HepG2 (cell line): ENCODE measurements at regions not wholly inside any gene's neighbourhood (a gene's known extent, or its start where the extent isn't known, plus 50 kb on each side); places are given as distances from the start of the nearest gene placed in this dataset.

Experiments
- ATAC-seq: fragments of 200-7000 bp; cut with Tn5 transposase; 3 replicates; pipeline ENCODE4 v1.9.1; 2020; ENCODE audit warnings: mild to moderate bottlenecking, moderate library complexity
- BruUV-seq: library from RNA; stranded (reverse); fragments of 400-500 nt; replicated peaks from 2 replicates; lab custom pipeline; 2021; lab: Mats Ljungman, UMichigan
- CTCF ChIA-PET: fragments of 300-600 bp; formaldehyde crosslinking; extraction: SDS; loops from one replicate; lab custom pipeline; 2021; ENCODE audit warnings: low total read pairs, inconsistent platforms, low intra/inter-chr PET ratio; lab: Yijun Ruan, JAX
- POLR2A ChIA-PET: fragments of 350-600 bp; sonication (Branson Sonifier 250); formaldehyde crosslinking; loops from one replicate; lab custom pipeline; 2020; ENCODE audit warnings: antibody characterized with exemption, inconsistent platforms; lab: Yijun Ruan, JAX
- DNase-seq: peaks from one replicate; pipeline ENCODE4 v3.0.0-alpha.2; 2015; ENCODE audit warnings: low spot score
- FAIRE-seq: peaks from 3 replicates; lab custom pipeline; 2011; peaks lifted over from hg19 to GRCh38; lab: Jason Lieb, UNC
- H2AFZ ChIP-seq: one replicate; pipeline ENCODE4 v1.6.1; 2011; ENCODE audit warnings: low read length, inconsistent platforms
- H3K27ac ChIP-seq: fragments of 300-600 bp; 3 replicates; pipeline ENCODE4 v1.8.0; 2011; ENCODE audit warnings: mixed run types, mild to moderate bottlenecking, mixed read lengths, low read length, inconsistent platforms; ENCODE audit not compliant: insufficient read depth; ENCODE audit errors: extremely low read length
- H3K27me3 ChIP-seq, 2 experiments: fragments of 200-600 bp in 1 of 2; 2 replicates in 1 of 2; 3 replicates in 1 of 2; pipeline versions ENCODE4 v1.6.0 to v1.8.0; 2011; ENCODE audit warnings: low read length in 2 of 2, mild to moderate bottlenecking in 2 of 2, moderate library complexity in 2 of 2, inconsistent platforms in 1 of 2; ENCODE audit not compliant: insufficient read depth in 2 of 2, control insufficient read depth in 1 of 2
- H3K36me3 ChIP-seq, 2 experiments: fragments of 200-600 bp in 1 of 2; replicated peaks in 1 of 2; 2 replicates in 1 of 2; 3 replicates in 1 of 2; pipeline versions ENCODE4 v1.5.1 to v1.8.0; 2011; ENCODE audit warnings: low read length in 2 of 2, inconsistent platforms in 1 of 2; ENCODE audit not compliant: insufficient read depth in 2 of 2, control insufficient read depth in 1 of 2
- H3K4me1 ChIP-seq: 2 replicates; pipeline ENCODE4 v1.5.1; 2012; ENCODE audit warnings: low read length, inconsistent platforms; ENCODE audit not compliant: insufficient read depth
- H3K4me2 ChIP-seq: 2 replicates; pipeline ENCODE4 v1.6.0; 2011; ENCODE audit warnings: low read depth, low read length, inconsistent platforms
- H3K4me3 ChIP-seq, 3 experiments: fragments of 200-600 bp in 1 of 3; sonication (generic), shearing (Covaris generic) in 1 of 3; replicated peaks in 1 of 3; 2 replicates each; pipeline ENCODE4 v1.5.1; 2011 to 2016; ENCODE audit warnings: low read length in 3 of 3, inconsistent platforms in 2 of 3, low read depth in 2 of 3, mild to moderate bottlenecking in 2 of 3, control low read depth in 1 of 3, mixed read lengths in 1 of 3; ENCODE audit not compliant: insufficient read depth in 1 of 3
- H3K79me2 ChIP-seq: one replicate; pipeline ENCODE4 v1.6.1; 2011; ENCODE audit warnings: low read length, inconsistent platforms; ENCODE audit not compliant: insufficient read depth
- H3K9ac ChIP-seq: 2 replicates; pipeline ENCODE4 v1.6.0; 2011; ENCODE audit warnings: mild to moderate bottlenecking, low read depth, low read length, inconsistent platforms; ENCODE audit not compliant: insufficient read depth
- H3K9me3 ChIP-seq: 2 replicates; pipeline ENCODE4 v1.5.1; 2012; ENCODE audit warnings: mild to moderate bottlenecking, low read length
- H4K20me1 ChIP-seq: 2 replicates; pipeline ENCODE4 v1.6.0; 2011; ENCODE audit warnings: inconsistent platforms, mild to moderate bottlenecking, low read length, moderate library complexity; ENCODE audit not compliant: insufficient read depth
- CBX5 ChIP-seq: sonication (generic); formaldehyde crosslinking; IDR thresholded peaks from 2 replicates; pipeline ENCODE4 v1.4.0; 2020; ENCODE audit warnings: missing genetic modification reagents, borderline replicate concordance
- EHMT2 ChIP-seq: fragments of 200-600 bp; sonication (generic); IDR thresholded peaks from 2 replicates; pipeline ENCODE4 v1.7.0; 2017; ENCODE audit warnings: antibody characterized with exemption, low read depth, low read length, borderline replicate concordance
- ETV6 ChIP-seq: sonication (generic); formaldehyde crosslinking; conservative IDR thresholded peaks from 2 replicates; pipeline ENCODE4 v1.4.0; 2020; ENCODE audit warnings: missing genetic modification reagents
- LCORL ChIP-seq, 2 experiments: fragments of 450-650 bp in 1 of 2; sonication (generic) in 1 of 2; formaldehyde crosslinking in 1 of 2; IDR thresholded peaks; 2 replicates each; pipeline versions ENCODE4 v1.5.0 to v1.6.1; 2017 to 2020; ENCODE audit warnings: antibody characterized with exemption in 1 of 2, missing genetic modification reagents in 1 of 2
- NFRKB ChIP-seq: fragments of 450-650 bp; IDR thresholded peaks from 2 replicates; pipeline ENCODE4 v1.6.1; 2017
- ZC3H13 ChIP-seq: sonication (generic); formaldehyde crosslinking; IDR thresholded peaks from 2 replicates; pipeline ENCODE4 v1.8.1; 2023; ENCODE audit warnings: mild to moderate bottlenecking, missing genetic modification reagents, moderate library complexity
- WGBS: methylation state at CpG from one replicate; pipeline ENCODE4 v1.1.6; 2017; ENCODE audit warnings: low lambda C conversion rate; 5-methylcytosine and 5-hydroxymethylcytosine counted together
- in situ Hi-C: cut with HindIII; loops from 2 replicates; pipeline ENCODE4 v1.10.0; 2017; ENCODE audit warnings: low pct_unique_long_range_greater_than_20kb; ENCODE audit not compliant: extremely low pct_ligation_motif_present
- intact Hi-C: fragments of 100-400 bp; cut with micrococcal nuclease; formaldehyde crosslinking; loops from one replicate; pipeline ENCODE4 v1.10.0; 2022; ENCODE audit not compliant: unreplicated experiment
- TF ChIP-seq, protein P1 (sequence below), 2 experiments: fragments of 450-650 bp in 1 of 2; sonication (generic) in 1 of 2; formaldehyde crosslinking in 1 of 2; IDR thresholded peaks; 2 replicates each; pipeline versions ENCODE4 v1.6.1 to v1.8.0; 2016 to 2022; ENCODE audit warnings: antibody characterized with exemption in 1 of 2, mild to moderate bottlenecking in 1 of 2, missing genetic modification reagents in 1 of 2
- TF ChIP-seq, protein P2 (sequence below): sonication (generic); formaldehyde crosslinking; IDR thresholded peaks from 2 replicates; pipeline ENCODE4 v1.5.1; 2020; ENCODE audit warnings: mild to moderate bottlenecking, missing genetic modification reagents, borderline replicate concordance
- TF ChIP-seq, protein P3 (sequence below), 2 experiments: fragments of 450-650 bp in 1 of 2; sonication (generic) in 1 of 2; formaldehyde crosslinking; IDR thresholded peaks; 2 replicates each; pipeline versions ENCODE4 v1.5.0 to v1.8.0; 2020 to 2022; ENCODE audit warnings: mild to moderate bottlenecking in 1 of 2, missing genetic modification reagents in 1 of 2

DNA sequence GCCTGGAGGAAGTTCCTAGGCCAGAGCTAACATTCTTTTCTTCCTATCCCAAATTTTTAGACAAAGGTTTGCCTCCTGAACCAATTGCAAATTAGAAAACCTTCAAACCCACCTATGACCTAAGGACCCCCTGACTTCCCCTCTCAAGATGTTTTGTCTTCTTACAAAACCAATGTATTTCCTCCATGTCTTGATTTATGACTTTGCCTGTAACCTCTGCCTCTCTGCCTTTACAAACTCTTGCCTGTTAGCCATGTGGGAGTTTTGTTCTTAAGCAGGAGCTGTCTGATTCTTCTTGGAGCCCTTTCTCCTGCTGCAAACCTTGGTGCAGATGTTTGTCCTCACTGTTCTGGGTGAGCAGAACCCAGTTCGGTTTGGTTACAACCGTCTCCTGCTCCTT lies 222.3 kb upstream of the BOD1L1 start:
- no TSS peak for BruUV-seq
- Histone ChIP-seq H4K20me1 (no peaks in the 10 kb centered on the region), H3K4me1 (no peaks in the 10 kb centered on the region), H3K27me3 (no peaks in the 10 kb centered on the region), H3K79me2 (no peaks in the 10 kb centered on the region), H3K9ac (no peak overlapping the region), H2AFZ (no peak overlapping the region), H3K9me3 (peaks cover 60% of the 10 kb centered on the region), H3K27ac (no peak overlapping the region), H3K4me3 (no peak overlapping the region), H3K36me3 (no peaks in the 10 kb centered on the region), H3K4me2 (no peak overlapping the region)
- intact Hi-C loops: no loop called here
- no peak for DNase-seq
- 37% methylated on average over 2 of the region's 2 CpGs for WGBS
- no peak for FAIRE-seq
- in situ Hi-C loops: no loop called here
- ChIA-PET POLR2A (no interaction called here), CTCF (no interaction called here)
- no peak for ATAC-seq
- TF ChIP-seq EHMT2 (no peak), CBX5 (no peak), NFRKB (no peak), ZC3H13 (no peak), LCORL (IDR thresholded peaks at IDR 0.05) (no peak), LCORL (CRISPR knock-in tag; IDR thresholded peaks at IDR 0.05) (no peak), ETV6 (CRISPR knock-in tag) (no peak)
- TF ChIP-seq, protein P1, sequence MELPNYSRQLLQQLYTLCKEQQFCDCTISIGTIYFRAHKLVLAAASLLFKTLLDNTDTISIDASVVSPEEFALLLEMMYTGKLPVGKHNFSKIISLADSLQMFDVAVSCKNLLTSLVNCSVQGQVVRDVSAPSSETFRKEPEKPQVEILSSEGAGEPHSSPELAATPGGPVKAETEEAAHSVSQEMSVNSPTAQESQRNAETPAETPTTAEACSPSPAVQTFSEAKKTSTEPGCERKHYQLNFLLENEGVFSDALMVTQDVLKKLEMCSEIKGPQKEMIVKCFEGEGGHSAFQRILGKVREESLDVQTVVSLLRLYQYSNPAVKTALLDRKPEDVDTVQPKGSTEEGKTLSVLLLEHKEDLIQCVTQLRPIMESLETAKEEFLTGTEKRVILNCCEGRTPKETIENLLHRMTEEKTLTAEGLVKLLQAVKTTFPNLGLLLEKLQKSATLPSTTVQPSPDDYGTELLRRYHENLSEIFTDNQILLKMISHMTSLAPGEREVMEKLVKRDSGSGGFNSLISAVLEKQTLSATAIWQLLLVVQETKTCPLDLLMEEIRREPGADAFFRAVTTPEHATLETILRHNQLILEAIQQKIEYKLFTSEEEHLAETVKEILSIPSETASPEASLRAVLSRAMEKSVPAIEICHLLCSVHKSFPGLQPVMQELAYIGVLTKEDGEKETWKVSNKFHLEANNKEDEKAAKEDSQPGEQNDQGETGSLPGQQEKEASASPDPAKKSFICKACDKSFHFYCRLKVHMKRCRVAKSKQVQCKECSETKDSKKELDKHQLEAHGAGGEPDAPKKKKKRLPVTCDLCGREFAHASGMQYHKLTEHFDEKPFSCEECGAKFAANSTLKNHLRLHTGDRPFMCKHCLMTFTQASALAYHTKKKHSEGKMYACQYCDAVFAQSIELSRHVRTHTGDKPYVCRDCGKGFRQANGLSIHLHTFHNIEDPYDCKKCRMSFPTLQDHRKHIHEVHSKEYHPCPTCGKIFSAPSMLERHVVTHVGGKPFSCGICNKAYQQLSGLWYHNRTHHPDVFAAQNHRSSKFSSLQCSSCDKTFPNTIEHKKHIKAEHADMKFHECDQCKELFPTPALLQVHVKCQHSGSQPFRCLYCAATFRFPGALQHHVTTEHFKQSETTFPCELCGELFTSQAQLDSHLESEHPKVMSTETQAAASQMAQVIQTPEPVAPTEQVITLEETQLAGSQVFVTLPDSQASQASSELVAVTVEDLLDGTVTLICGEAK (IDR thresholded peaks at IDR 0.05): no peak
- TF ChIP-seq, protein P1 (CRISPR knock-in tag; IDR thresholded peaks at IDR 0.05): no peak
- TF ChIP-seq, protein P2, sequence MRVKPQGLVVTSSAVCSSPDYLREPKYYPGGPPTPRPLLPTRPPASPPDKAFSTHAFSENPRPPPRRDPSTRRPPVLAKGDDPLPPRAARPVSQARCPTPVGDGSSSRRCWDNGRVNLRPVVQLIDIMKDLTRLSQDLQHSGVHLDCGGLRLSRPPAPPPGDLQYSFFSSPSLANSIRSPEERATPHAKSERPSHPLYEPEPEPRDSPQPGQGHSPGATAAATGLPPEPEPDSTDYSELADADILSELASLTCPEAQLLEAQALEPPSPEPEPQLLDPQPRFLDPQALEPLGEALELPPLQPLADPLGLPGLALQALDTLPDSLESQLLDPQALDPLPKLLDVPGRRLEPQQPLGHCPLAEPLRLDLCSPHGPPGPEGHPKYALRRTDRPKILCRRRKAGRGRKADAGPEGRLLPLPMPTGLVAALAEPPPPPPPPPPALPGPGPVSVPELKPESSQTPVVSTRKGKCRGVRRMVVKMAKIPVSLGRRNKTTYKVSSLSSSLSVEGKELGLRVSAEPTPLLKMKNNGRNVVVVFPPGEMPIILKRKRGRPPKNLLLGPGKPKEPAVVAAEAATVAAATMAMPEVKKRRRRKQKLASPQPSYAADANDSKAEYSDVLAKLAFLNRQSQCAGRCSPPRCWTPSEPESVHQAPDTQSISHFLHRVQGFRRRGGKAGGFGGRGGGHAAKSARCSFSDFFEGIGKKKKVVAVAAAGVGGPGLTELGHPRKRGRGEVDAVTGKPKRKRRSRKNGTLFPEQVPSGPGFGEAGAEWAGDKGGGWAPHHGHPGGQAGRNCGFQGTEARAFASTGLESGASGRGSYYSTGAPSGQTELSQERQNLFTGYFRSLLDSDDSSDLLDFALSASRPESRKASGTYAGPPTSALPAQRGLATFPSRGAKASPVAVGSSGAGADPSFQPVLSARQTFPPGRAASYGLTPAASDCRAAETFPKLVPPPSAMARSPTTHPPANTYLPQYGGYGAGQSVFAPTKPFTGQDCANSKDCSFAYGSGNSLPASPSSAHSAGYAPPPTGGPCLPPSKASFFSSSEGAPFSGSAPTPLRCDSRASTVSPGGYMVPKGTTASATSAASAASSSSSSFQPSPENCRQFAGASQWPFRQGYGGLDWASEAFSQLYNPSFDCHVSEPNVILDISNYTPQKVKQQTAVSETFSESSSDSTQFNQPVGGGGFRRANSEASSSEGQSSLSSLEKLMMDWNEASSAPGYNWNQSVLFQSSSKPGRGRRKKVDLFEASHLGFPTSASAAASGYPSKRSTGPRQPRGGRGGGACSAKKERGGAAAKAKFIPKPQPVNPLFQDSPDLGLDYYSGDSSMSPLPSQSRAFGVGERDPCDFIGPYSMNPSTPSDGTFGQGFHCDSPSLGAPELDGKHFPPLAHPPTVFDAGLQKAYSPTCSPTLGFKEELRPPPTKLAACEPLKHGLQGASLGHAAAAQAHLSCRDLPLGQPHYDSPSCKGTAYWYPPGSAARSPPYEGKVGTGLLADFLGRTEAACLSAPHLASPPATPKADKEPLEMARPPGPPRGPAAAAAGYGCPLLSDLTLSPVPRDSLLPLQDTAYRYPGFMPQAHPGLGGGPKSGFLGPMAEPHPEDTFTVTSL (CRISPR knock-in tag): no peak
- TF ChIP-seq, protein P3, sequence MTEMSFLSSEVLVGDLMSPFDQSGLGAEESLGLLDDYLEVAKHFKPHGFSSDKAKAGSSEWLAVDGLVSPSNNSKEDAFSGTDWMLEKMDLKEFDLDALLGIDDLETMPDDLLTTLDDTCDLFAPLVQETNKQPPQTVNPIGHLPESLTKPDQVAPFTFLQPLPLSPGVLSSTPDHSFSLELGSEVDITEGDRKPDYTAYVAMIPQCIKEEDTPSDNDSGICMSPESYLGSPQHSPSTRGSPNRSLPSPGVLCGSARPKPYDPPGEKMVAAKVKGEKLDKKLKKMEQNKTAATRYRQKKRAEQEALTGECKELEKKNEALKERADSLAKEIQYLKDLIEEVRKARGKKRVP (CRISPR knock-in tag; IDR thresholded peaks at IDR 0.05): no peak
